ENCODE measurements at regions not wholly inside any gene's neighbourhood (a gene's known extent, or its start where the extent isn't known, plus 50 kb on each side); places are given as distances from the start of the nearest gene placed in this dataset.

DNA sequence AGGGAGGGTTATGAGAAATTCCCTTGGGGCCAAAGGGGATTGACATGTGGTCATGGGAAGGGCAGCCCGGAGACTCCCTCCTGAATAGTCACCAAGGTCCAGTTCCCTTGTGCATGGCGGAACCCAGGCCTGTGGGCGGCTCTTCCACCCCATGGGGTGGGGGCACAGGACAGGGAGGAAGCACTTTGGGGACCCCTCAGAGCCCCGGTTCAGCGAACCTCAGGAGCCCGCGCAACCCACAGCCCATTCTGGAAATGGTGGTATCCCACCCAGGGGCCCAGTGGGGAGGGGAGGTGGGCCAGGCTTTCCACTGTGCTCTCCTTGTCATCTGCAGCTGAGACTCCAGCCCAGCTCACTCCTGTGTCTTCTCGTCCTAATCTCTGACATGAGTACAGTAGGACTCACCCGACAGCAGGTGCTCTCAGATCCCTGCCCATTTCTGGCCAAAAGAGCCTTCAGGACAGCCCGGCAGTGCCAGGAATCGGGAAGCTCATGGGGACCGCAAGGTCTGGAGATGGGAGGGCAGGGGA lies 255.2 kb upstream of the SFSWAP start:
- Histone ChIP-seq H3K36me3 (ENCODE audit: control insufficient read depth, insufficient read depth, low read length) (no peaks in the 10 kb centered on the region), H3K4me3 (ENCODE audit: low read depth, low read length) (no peak overlapping the region), H3K27me3 (ENCODE audit: control insufficient read depth, insufficient read depth, low read length) (no peaks in the 10 kb centered on the region)
- DNase-seq (ENCODE audit: low read depth) = no peak
- CTCF ChIA-PET = no interaction called here
- POLR2A ChIA-PET = no interaction called here
- TF ChIP-seq, protein P1, sequence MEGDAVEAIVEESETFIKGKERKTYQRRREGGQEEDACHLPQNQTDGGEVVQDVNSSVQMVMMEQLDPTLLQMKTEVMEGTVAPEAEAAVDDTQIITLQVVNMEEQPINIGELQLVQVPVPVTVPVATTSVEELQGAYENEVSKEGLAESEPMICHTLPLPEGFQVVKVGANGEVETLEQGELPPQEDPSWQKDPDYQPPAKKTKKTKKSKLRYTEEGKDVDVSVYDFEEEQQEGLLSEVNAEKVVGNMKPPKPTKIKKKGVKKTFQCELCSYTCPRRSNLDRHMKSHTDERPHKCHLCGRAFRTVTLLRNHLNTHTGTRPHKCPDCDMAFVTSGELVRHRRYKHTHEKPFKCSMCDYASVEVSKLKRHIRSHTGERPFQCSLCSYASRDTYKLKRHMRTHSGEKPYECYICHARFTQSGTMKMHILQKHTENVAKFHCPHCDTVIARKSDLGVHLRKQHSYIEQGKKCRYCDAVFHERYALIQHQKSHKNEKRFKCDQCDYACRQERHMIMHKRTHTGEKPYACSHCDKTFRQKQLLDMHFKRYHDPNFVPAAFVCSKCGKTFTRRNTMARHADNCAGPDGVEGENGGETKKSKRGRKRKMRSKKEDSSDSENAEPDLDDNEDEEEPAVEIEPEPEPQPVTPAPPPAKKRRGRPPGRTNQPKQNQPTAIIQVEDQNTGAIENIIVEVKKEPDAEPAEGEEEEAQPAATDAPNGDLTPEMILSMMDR (IDR thresholded peaks at IDR 0.05; ENCODE audit: insufficient read depth, low read depth, low read length) = no peak

DNA sequence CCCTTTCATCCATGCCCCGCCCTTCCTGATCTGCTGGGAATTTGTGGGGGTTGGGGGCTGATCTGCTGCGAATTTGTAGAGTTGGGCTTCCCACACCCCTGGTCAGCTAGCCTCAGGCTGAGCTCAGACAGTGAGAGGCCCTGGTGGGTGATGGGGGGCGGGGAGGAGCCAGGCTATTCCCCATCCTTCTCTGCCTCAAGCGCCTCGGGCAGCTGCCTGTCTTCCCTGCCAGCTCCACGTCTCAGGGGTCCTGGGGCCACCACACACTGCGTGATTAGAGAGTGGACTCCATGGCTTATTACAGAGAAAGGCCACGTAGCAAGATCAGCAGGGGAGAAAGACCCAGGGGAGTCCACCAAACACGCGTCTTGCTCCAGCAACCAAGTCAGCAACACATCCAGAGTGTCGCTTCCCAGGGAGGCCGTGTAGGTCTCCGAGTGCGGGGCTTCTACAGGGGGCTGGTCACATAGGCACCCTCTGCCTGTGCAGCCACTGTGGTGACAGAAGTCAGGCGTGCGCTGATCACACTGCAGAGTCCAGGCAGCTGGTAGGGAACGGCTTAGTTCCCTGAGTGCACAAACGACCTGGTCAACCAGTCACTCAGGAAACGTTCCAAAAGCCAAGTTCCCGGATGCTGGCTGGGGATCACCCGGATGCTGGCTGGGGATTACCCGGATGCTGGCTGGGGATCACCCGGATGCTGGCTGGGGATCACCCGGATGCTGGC lies 254.4 kb upstream of the SFSWAP start:
- TF ChIP-seq, protein P1 (IDR thresholded peaks at IDR 0.05; ENCODE audit: insufficient read depth, low read depth, low read length) = no peak
- DNase-seq (ENCODE audit: low read depth) = no peak
- POLR2A ChIA-PET = no interaction called here
- CTCF ChIA-PET = no interaction called here
- no peaks in the 10 kb centered on the region for H3K36me3 ChIP-seq (ENCODE audit: control insufficient read depth, insufficient read depth, low read length)
- H3K4me3 ChIP-seq (ENCODE audit: low read depth, low read length) = no peak overlapping the region
- H3K27me3 ChIP-seq (ENCODE audit: control insufficient read depth, insufficient read depth, low read length) = no peaks in the 10 kb centered on the region

DNA sequence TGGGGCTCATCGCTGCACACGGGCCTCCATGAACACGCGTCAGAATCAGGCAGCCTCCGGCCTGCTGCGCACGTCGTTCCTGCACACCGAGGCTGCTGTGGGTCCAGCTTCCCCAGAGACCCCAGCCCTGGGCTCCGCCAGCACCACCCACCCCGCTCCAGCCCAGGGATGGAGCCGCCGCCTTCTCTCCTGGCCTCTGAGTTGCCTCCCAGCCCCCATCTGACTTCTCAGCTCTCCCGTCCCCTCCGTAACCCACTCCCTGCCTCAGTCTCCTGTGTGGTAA lies 253.9 kb upstream of the SFSWAP start:
- DNase-seq (ENCODE audit: low read depth) = no peak
- no peak overlapping the region for H3K4me3 ChIP-seq (ENCODE audit: low read depth, low read length)
- no peaks in the 10 kb centered on the region for H3K36me3 ChIP-seq (ENCODE audit: control insufficient read depth, insufficient read depth, low read length)
- H3K27me3 ChIP-seq (ENCODE audit: control insufficient read depth, insufficient read depth, low read length) = no peaks in the 10 kb centered on the region
- TF ChIP-seq, protein P1 (IDR thresholded peaks at IDR 0.05; ENCODE audit: insufficient read depth, low read depth, low read length) = no peak
- ChIA-PET POLR2A (no interaction called here), CTCF (no interaction called here)

DNA sequence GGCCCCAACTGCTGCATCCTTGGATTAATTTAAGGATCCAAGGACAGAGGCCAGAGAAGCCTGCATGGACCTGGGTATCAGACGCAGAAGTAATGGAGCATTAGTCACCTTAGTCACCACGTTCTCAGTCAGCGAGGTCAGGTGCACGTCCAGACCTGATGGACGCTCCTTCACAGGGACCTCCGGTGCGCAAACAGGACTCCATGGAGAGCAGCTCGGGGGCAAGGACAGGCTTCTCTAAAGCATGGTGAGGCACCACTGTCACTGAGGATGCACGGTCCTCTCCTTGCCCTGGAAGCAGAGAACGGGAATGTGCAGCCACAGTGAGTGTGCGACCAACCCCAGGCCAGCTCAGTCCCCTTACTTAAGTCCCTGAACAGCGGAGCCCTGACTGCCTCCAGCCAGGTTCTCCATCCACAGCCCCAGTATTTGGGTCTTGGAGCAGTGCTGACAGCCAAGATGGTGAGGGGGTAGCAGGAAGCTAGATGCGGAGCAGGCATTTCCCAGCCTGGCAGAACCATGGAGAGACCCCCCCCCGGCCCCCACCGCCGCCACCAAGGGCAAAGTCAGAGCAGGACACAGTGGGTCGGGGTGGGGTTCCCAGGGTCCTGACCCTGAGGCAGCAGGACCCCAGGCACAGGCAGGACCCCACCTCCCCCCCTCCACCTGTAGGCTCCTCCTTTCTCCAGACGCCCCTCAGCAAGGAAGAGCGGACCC lies 253.4 kb upstream of the SFSWAP start:
- DNase-seq (ENCODE audit: low read depth) = no peak
- CTCF ChIA-PET = interaction anchor here (1.0 kb wide), 1 partner anchor 10 kb away, joined by 4 read pairs; no protein-coding TSS in a partner anchor
- TF ChIP-seq, protein P1 (IDR thresholded peaks at IDR 0.05; ENCODE audit: insufficient read depth, low read depth, low read length) = no peak
- H3K27me3 ChIP-seq (ENCODE audit: control insufficient read depth, insufficient read depth, low read length) = no peaks in the 10 kb centered on the region
- POLR2A ChIA-PET = no interaction called here
- H3K36me3 ChIP-seq (ENCODE audit: control insufficient read depth, insufficient read depth, low read length) = no peaks in the 10 kb centered on the region
- H3K4me3 ChIP-seq (ENCODE audit: low read depth, low read length) = no peak overlapping the region

DNA sequence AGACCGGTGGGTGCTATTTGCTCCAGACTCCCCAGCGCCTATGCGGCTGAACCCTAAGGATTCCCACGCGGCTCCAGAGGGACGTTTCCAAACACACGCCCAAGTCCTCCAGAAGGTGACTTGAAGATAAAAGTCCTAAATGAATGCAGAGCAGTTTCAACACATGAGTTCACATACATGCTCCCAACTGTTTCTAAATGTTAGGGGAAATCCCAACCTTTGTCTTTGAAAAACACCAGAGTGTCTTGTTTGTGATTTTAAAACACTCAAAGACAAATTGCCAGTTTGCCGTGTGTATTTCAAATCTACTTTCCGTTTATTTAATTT lies 252.9 kb upstream of the SFSWAP start:
- ChIA-PET POLR2A (no interaction called here), CTCF (interaction anchor here (1.0 kb wide), 1 partner anchor 10 kb away, joined by 4 read pairs; no protein-coding TSS in a partner anchor)
- Histone ChIP-seq H3K27me3 (ENCODE audit: control insufficient read depth, insufficient read depth, low read length) (no peaks in the 10 kb centered on the region), H3K36me3 (ENCODE audit: control insufficient read depth, insufficient read depth, low read length) (no peaks in the 10 kb centered on the region), H3K4me3 (ENCODE audit: low read depth, low read length) (no peak overlapping the region)
- no peak for DNase-seq (ENCODE audit: low read depth)
- TF ChIP-seq, protein P1 (IDR thresholded peaks at IDR 0.05; ENCODE audit: insufficient read depth, low read depth, low read length) = no peak
